CD4-positive, alpha-beta T cell (primary cell): ENCODE measurements at regions not wholly inside any gene's neighbourhood (a gene's known extent, or its start where the extent isn't known, plus 50 kb on each side); places are given as distances from the start of the nearest gene placed in this dataset.

Source experiments
- ATAC-seq: fragments of 200-7000 bp; cut with Tn5 transposase; one replicate; pipeline ENCODE4 v1.10.0; 2022; ENCODE audit warnings: mild to moderate bottlenecking; ENCODE audit not compliant: poor library complexity
- CTCF ChIA-PET: fragments of 350-600 bp; sonication (Branson Sonifier 250); formaldehyde crosslinking; loops from one replicate; lab custom pipeline; 2021; ENCODE audit warnings: antibody characterized with exemption, inconsistent platforms; lab: Charles Lee
- POLR2A ChIA-PET: fragments of 350-600 bp; sonication (Branson Sonifier 250); formaldehyde crosslinking; loops from one replicate; lab custom pipeline; 2021; ENCODE audit warnings: antibody characterized with exemption, inconsistent platforms; lab: Charles Lee
- DNase-seq, 14 experiments: peaks; one replicate each; pipeline ENCODE4 v3.0.0-alpha.2; 2013 to 2020; ENCODE audit warnings: mixed read lengths in 2 of 14
- H3K27ac ChIP-seq, 2 donors: one replicate each; pipeline versions ENCODE4 v1.5.1 to v1.7.0; 2013; ENCODE audit warnings: low read length in 2 of 2, low read depth in 1 of 2, mild to moderate bottlenecking in 1 of 2
- H3K27me3 ChIP-seq, 2 experiments: 1 replicate in 1 of 2; 2 replicates in 1 of 2; pipeline versions ENCODE4 v1.6.1 to v1.7.0; 2013; ENCODE audit warnings: low read length in 2 of 2, control low read depth in 1 of 2, mild to moderate bottlenecking in 1 of 2, moderate library complexity in 1 of 2; ENCODE audit not compliant: insufficient read depth in 2 of 2, control insufficient read depth in 1 of 2
- H3K36me3 ChIP-seq: one replicate; pipeline ENCODE4 v1.6.1; 2013; ENCODE audit warnings: low read length, control low read depth; ENCODE audit not compliant: insufficient read depth
- H3K4me1 ChIP-seq: one replicate; pipeline ENCODE4 v1.6.1; 2013; ENCODE audit warnings: low read length, control low read depth; ENCODE audit not compliant: insufficient read depth
- H3K4me3 ChIP-seq: one replicate; pipeline ENCODE4 v1.5.1; 2013; ENCODE audit warnings: mild to moderate bottlenecking, low read length, moderate library complexity
- H3K9me3 ChIP-seq, 2 experiments: 1 replicate in 1 of 2; 2 replicates in 1 of 2; pipeline versions ENCODE4 v1.6.1 to v1.7.0; 2013; ENCODE audit warnings: low read length in 2 of 2, mild to moderate bottlenecking in 2 of 2, control low read depth in 1 of 2, moderate library complexity in 1 of 2; ENCODE audit not compliant: control insufficient read depth in 1 of 2, insufficient read depth in 1 of 2
- H3K27ac Mint-ChIP-seq: one replicate; pipeline ENCODE4 v1.8.0; 2020; ENCODE audit warnings: mixed read lengths
- H3K27me3 Mint-ChIP-seq: one replicate; pipeline ENCODE4 v1.8.0; 2021; ENCODE audit warnings: mixed read lengths
- H3K36me3 Mint-ChIP-seq: one replicate; pipeline ENCODE4 v1.8.0; 2021; ENCODE audit warnings: low read depth, mixed read lengths
- H3K4me1 Mint-ChIP-seq: one replicate; pipeline ENCODE4 v1.8.0; 2021; ENCODE audit warnings: low read depth, mixed read lengths
- H3K4me3 Mint-ChIP-seq: one replicate; pipeline ENCODE4 v1.8.0; 2020; ENCODE audit warnings: mild to moderate bottlenecking, mixed read lengths
- H3K9me3 Mint-ChIP-seq: one replicate; pipeline ENCODE4 v1.8.0; 2020; ENCODE audit warnings: mixed read lengths
- CTCF ChIP-seq: fragments of 200-600 bp; IDR thresholded peaks from one replicate; pipeline ENCODE4 v1.8.0; 2022; ENCODE audit warnings: antibody characterized with exemption, mild to moderate bottlenecking
- intact Hi-C, 2 experiments: fragments of 100-400 bp; cut with DNase I in 1 of 2; cut with micrococcal nuclease in 1 of 2; formaldehyde crosslinking; loops; one replicate each; pipeline versions ENCODE4 v1.15.1 to v1.9.0; 2023 to 2025; cut with DNase I, micrococcal nuclease

GRCh38 chr2:14932285-14932684 lies 299.8 kb downstream of the LRATD1 start:
- ChIA-PET POLR2A (no interaction called here), CTCF (no interaction called here)
- no peaks in the 10 kb centered on the region for H3K9me3 ChIP-seq
- H3K27ac ChIP-seq, result no peak overlapping the region
- no peaks in the 10 kb centered on the region for H3K4me1 ChIP-seq
- TF ChIP-seq CTCF, result no peak
- Mint-ChIP-seq H3K36me3 (no peaks in the 10 kb centered on the region), H3K27ac (no peak overlapping the region), H3K4me3 (no peak overlapping the region), H3K9me3 (no peaks in the 10 kb centered on the region), H3K27me3 (peaks cover 5% of the 10 kb centered on the region), H3K4me1 (no peaks in the 10 kb centered on the region)
- no peaks in the 10 kb centered on the region for H3K27me3 ChIP-seq
- no peak overlapping the region for H3K4me3 ChIP-seq
- DNase-seq (no peak), ATAC-seq (no peak)
- no peaks in the 10 kb centered on the region for H3K36me3 ChIP-seq
- intact Hi-C loops, result no loop called here

- CTCF ChIA-PET, result no interaction called here
- H3K4me1 Mint-ChIP-seq, result no peaks in the 10 kb centered on the region
These were observed 301.2 kb downstream of the LRATD1 start for GRCh38 chr2:14933753-14934152.

GRCh38 chr2:14936426-14936825 lies 303.9 kb downstream of the LRATD1 start:
- intact Hi-C loops, result no loop called here
- no peak overlapping the region for H3K4me3 ChIP-seq
- H3K9me3 Mint-ChIP-seq, result no peaks in the 10 kb centered on the region
- DNase-seq (no peak), ATAC-seq (no peak)
- H3K4me1 Mint-ChIP-seq, result no peaks in the 10 kb centered on the region
- peaks cover 17% of the 10 kb centered on the region for H3K27me3 Mint-ChIP-seq
- H3K4me3 Mint-ChIP-seq, result no peak overlapping the region
- no peaks in the 10 kb centered on the region for H3K27me3 ChIP-seq
- no peak overlapping the region for H3K27ac Mint-ChIP-seq
- TF ChIP-seq CTCF, result no peak
- ChIA-PET CTCF (no interaction called here), POLR2A (no interaction called here)
- no peaks in the 10 kb centered on the region for H3K4me1 ChIP-seq
- H3K36me3 Mint-ChIP-seq, result no peaks in the 10 kb centered on the region
- no peak overlapping the region for H3K27ac ChIP-seq
- H3K9me3 ChIP-seq, result peaks cover 0 to 8% of the 10 kb centered on the region in 2 experiments
- H3K36me3 ChIP-seq, result no peaks in the 10 kb centered on the region

More at GRCh38 chr2:14933753-14934152, 301.2 kb downstream of the LRATD1 start:
- H3K27ac ChIP-seq, result no peak overlapping the region
- no peak overlapping the region for H3K4me3 Mint-ChIP-seq
- H3K27me3 Mint-ChIP-seq, result peaks cover 10% of the 10 kb centered on the region
- H3K9me3 Mint-ChIP-seq, result no peaks in the 10 kb centered on the region
- no peak for DNase-seq
- intact Hi-C loops, result no loop called here
- no peaks in the 10 kb centered on the region for H3K36me3 ChIP-seq
- POLR2A ChIA-PET, result no interaction called here
- TF ChIP-seq CTCF, result no peak
- H3K4me3 ChIP-seq, result no peak overlapping the region
- H3K27me3 ChIP-seq, result no peaks in the 10 kb centered on the region
- no peak for ATAC-seq
- no peak overlapping the region for H3K27ac Mint-ChIP-seq
- no peaks in the 10 kb centered on the region for H3K36me3 Mint-ChIP-seq
- H3K4me1 ChIP-seq, result no peaks in the 10 kb centered on the region
- H3K9me3 ChIP-seq, result peaks cover 0 to 5% of the 10 kb centered on the region in 2 experiments
